H9 (cell line): ENCODE measurements at regions not wholly inside any gene's neighbourhood (a gene's known extent, or its start where the extent isn't known, plus 50 kb on each side); places are given as distances from the start of the nearest gene placed in this dataset.

Experiments used
- DNase-seq: peaks from one replicate; pipeline ENCODE4 v3.0.0-alpha.2; 2017
- H2AFZ ChIP-seq: one replicate; pipeline ENCODE4 v1.6.1; 2013; ENCODE audit warnings: mild to moderate bottlenecking, low read length, control low read depth, moderate library complexity
- H2AK5ac ChIP-seq: 2 replicates; pipeline ENCODE4 v1.6.1; 2013; ENCODE audit warnings: low read length, control low read depth, mixed read lengths; ENCODE audit not compliant: insufficient read length
- H2BK120ac ChIP-seq: one replicate; pipeline ENCODE4 v1.6.1; 2013; ENCODE audit warnings: low read depth, mild to moderate bottlenecking, low read length, control low read depth, inconsistent platforms; ENCODE audit not compliant: poor library complexity, severe bottlenecking
- H2BK12ac ChIP-seq: 2 replicates; pipeline ENCODE4 v1.6.1; 2013; ENCODE audit warnings: low read length, control low read depth, mixed read lengths, low read depth; ENCODE audit not compliant: insufficient read length
- H2BK15ac ChIP-seq: 2 replicates; pipeline ENCODE4 v1.6.1; 2013; ENCODE audit warnings: low read depth, low read length, control low read depth
- H2BK20ac ChIP-seq: one replicate; pipeline ENCODE4 v1.6.1; 2013; ENCODE audit warnings: low read depth, mild to moderate bottlenecking, low read length, control low read depth, inconsistent platforms; ENCODE audit not compliant: poor library complexity, severe bottlenecking
- H2BK5ac ChIP-seq: 2 replicates; pipeline ENCODE4 v1.6.1; 2013; ENCODE audit warnings: low read length, control low read depth, mixed read lengths; ENCODE audit not compliant: insufficient read length
- H3K14ac ChIP-seq: 2 replicates; pipeline ENCODE4 v1.6.1; 2013; ENCODE audit warnings: low read length, control low read depth; ENCODE audit not compliant: insufficient read depth
- H3K18ac ChIP-seq: 2 replicates; pipeline ENCODE4 v1.6.1; 2013; ENCODE audit warnings: low read depth, mild to moderate bottlenecking, mixed read lengths, low read length, control low read depth; ENCODE audit not compliant: insufficient read length
- H3K23ac ChIP-seq: 2 replicates; pipeline ENCODE4 v1.6.1; 2013; ENCODE audit warnings: low read length, control low read depth, mixed read lengths, low read depth; ENCODE audit not compliant: insufficient read length
- H3K23me2 ChIP-seq: 2 replicates; pipeline ENCODE4 v1.6.1; 2013; ENCODE audit warnings: low read depth, mild to moderate bottlenecking, mixed read lengths, low read length, control low read depth; ENCODE audit not compliant: insufficient read length, poor library complexity, severe bottlenecking
- H3K27ac ChIP-seq: 2 replicates; pipeline ENCODE4 v1.5.1; 2013; ENCODE audit warnings: low read length, control low read depth, mixed read lengths, low read depth; ENCODE audit not compliant: insufficient read length
- H3K27me3 ChIP-seq: 2 replicates; pipeline ENCODE4 v1.6.1; 2013; ENCODE audit warnings: low read length, control low read depth, inconsistent platforms; ENCODE audit not compliant: insufficient read depth
- H3K4ac ChIP-seq: 2 replicates; pipeline ENCODE4 v1.6.1; 2013; ENCODE audit warnings: low read depth, mild to moderate bottlenecking, control low read depth, inconsistent platforms, low read length, moderate library complexity
- H3K4me1 ChIP-seq: 2 replicates; pipeline ENCODE4 v1.6.1; 2013; ENCODE audit warnings: low read length, control low read depth, inconsistent platforms; ENCODE audit not compliant: insufficient read depth
- H3K4me2 ChIP-seq: 2 replicates; pipeline ENCODE4 v1.6.1; 2013; ENCODE audit warnings: low read length, control low read depth, mixed read lengths; ENCODE audit not compliant: insufficient read length, insufficient read depth
- H3K56ac ChIP-seq: 2 replicates; pipeline ENCODE4 v1.6.1; 2013; ENCODE audit warnings: low read depth, mild to moderate bottlenecking, mixed read lengths, low read length, control low read depth; ENCODE audit not compliant: insufficient read length
- H3K79me1 ChIP-seq: 2 replicates; pipeline ENCODE4 v1.6.1; 2013; ENCODE audit warnings: low read depth, mild to moderate bottlenecking, moderate library complexity, low read length, control low read depth, inconsistent platforms; ENCODE audit not compliant: insufficient read depth, poor library complexity, severe bottlenecking
- H3K79me2 ChIP-seq: 2 replicates; pipeline ENCODE4 v1.6.1; 2013; ENCODE audit warnings: low read length, control low read depth, inconsistent platforms; ENCODE audit not compliant: insufficient read depth
- H3K9ac ChIP-seq: 2 replicates; pipeline ENCODE4 v1.6.1; 2013; ENCODE audit warnings: low read length, control low read depth, mixed read lengths; ENCODE audit not compliant: insufficient read length; ENCODE audit errors: extremely low read depth
- H3K9me3 ChIP-seq: one replicate; pipeline ENCODE4 v1.6.1; 2013; ENCODE audit warnings: low read depth, low read length, inconsistent platforms; ENCODE audit not compliant: control insufficient read depth
- H3T11ph ChIP-seq: one replicate; pipeline ENCODE4 v1.6.1; 2013; ENCODE audit warnings: mild to moderate bottlenecking, low read length, control low read depth, inconsistent platforms
- H4K20me1 ChIP-seq: one replicate; pipeline ENCODE4 v1.6.1; 2013; ENCODE audit not compliant: control insufficient read depth, insufficient read length, insufficient read depth
- H4K5ac ChIP-seq: 2 replicates; pipeline ENCODE4 v1.6.1; 2013; ENCODE audit warnings: low read depth, mild to moderate bottlenecking, mixed read lengths, low read length, control low read depth; ENCODE audit not compliant: insufficient read length
- H4K8ac ChIP-seq: replicated peaks from 2 replicates; pipeline ENCODE4 v1.6.1; 2013; ENCODE audit warnings: low read length, control low read depth, mixed read lengths, low read depth; ENCODE audit not compliant: insufficient read length
- H4K91ac ChIP-seq: 2 replicates; pipeline ENCODE4 v1.6.1; 2013; ENCODE audit warnings: low read depth, mild to moderate bottlenecking, moderate library complexity, mixed read lengths, low read length, control low read depth; ENCODE audit not compliant: insufficient read length
- H3K27ac Mint-ChIP-seq, 3 experiments: 2 replicates in 2 of 3; 3 replicates in 1 of 3; pipeline ENCODE4 v1.8.0; 2020 to 2021; ENCODE audit warnings: mixed read lengths in 3 of 3, mild to moderate bottlenecking in 1 of 3, moderate library complexity in 1 of 3
- H3K27me3 Mint-ChIP-seq: 2 replicates; pipeline ENCODE4 v1.8.0; 2021; ENCODE audit warnings: low read depth, mild to moderate bottlenecking, moderate library complexity, mixed read lengths
- H3K36me3 Mint-ChIP-seq, 3 experiments: 2 replicates in 2 of 3; 3 replicates in 1 of 3; pipeline ENCODE4 v1.8.0; 2020 to 2021; ENCODE audit warnings: low read depth in 3 of 3, mixed read lengths in 3 of 3; ENCODE audit not compliant: insufficient read depth in 1 of 3
- H3K4me1 Mint-ChIP-seq, 2 experiments: 2 replicates each; pipeline ENCODE4 v1.8.0; 2020; ENCODE audit warnings: mixed read lengths in 2 of 2
- H3K4me3 Mint-ChIP-seq, 2 experiments: 2 replicates in 1 of 2; 3 replicates in 1 of 2; pipeline ENCODE4 v1.8.0; 2020 to 2021; ENCODE audit warnings: mild to moderate bottlenecking in 2 of 2, mixed read lengths in 2 of 2, moderate library complexity in 1 of 2
- H3K9me3 Mint-ChIP-seq, 2 experiments: 2 replicates in 1 of 2; 3 replicates in 1 of 2; pipeline ENCODE4 v1.8.0; 2020; ENCODE audit warnings: mild to moderate bottlenecking in 2 of 2, mixed read lengths in 2 of 2, moderate library complexity in 1 of 2
- WGBS: extraction: QIAGEN DNeasy Blood & Tissue Kit; methylation state at CpG from one replicate; pipeline ENCODE4 v1.1.7; 2013; ENCODE audit warnings: missing lambda C conversion rate, low lambda C conversion rate, mixed read lengths; ENCODE audit not compliant: insufficient read length; ENCODE audit errors: extremely low coverage; 5-methylcytosine and 5-hydroxymethylcytosine counted together
- TF ChIP-seq, protein P1 (sequence below): fragments of 200-600 bp; sonication (generic); conservative IDR thresholded peaks from 3 replicates; pipeline ENCODE4 v1.8.0; 2021; ENCODE audit warnings: antibody characterized with exemption, mild to moderate bottlenecking

DNA sequence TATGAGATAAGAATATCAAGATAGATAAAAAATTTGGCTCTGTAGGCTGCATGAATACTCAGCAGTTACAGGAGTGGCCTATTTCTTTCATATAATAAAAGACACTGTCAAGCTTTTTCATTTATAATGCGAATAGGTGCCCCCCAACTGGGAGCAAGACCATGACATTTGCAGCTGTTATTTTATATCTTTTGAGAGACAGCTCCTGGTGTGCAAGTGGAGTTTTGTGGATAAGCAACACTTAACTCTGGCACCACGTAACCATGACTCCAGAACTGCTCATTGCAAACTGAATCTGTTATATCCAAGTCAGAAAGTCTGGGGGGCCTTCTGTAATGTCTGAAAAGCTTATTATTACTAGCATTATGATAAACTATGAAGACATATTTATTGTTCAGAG is 1372.4 kb downstream of the C4orf33 start:
- no peak overlapping the region for H2BK15ac ChIP-seq
- no peak overlapping the region for H2BK120ac ChIP-seq
- no CpG with 5 or more reads among the region's 2 CpGs for WGBS
- no peak overlapping the region for H2AK5ac ChIP-seq
- no peaks in the 10 kb centered on the region for H3K27me3 Mint-ChIP-seq
- no peaks in the 10 kb centered on the region for H3K23me2 ChIP-seq
- H3T11ph ChIP-seq: no peak overlapping the region
- no peak overlapping the region for H2BK12ac ChIP-seq
- H3K36me3 Mint-ChIP-seq: no peaks in the 10 kb centered on the region
- no peak overlapping the region for H2BK5ac ChIP-seq
- H4K91ac ChIP-seq: no peak overlapping the region
- H2AFZ ChIP-seq: no peak overlapping the region
- no peak for DNase-seq
- no peak overlapping the region for H2BK20ac ChIP-seq
- H3K4me1 ChIP-seq: no peaks in the 10 kb centered on the region
- H3K4me3 Mint-ChIP-seq: no peak overlapping the region
- H3K9me3 Mint-ChIP-seq: no peaks in the 10 kb centered on the region
- H3K27me3 ChIP-seq: no peaks in the 10 kb centered on the region
- H4K20me1 ChIP-seq: no peaks in the 10 kb centered on the region
- no peak overlapping the region for H3K27ac ChIP-seq
- no peak overlapping the region for H3K18ac ChIP-seq
- H3K56ac ChIP-seq: no peak overlapping the region
- no peak overlapping the region for H3K27ac Mint-ChIP-seq
- H3K4me2 ChIP-seq: no peak overlapping the region
- H3K4me1 Mint-ChIP-seq: no peaks in the 10 kb centered on the region
- H3K4ac ChIP-seq: no peak overlapping the region
- H4K8ac ChIP-seq: no peak overlapping the region
- no peak overlapping the region for H4K5ac ChIP-seq
- H3K14ac ChIP-seq: no peak overlapping the region
- no peaks in the 10 kb centered on the region for H3K79me1 ChIP-seq
- no peak overlapping the region for H3K9ac ChIP-seq
- TF ChIP-seq, protein P1, sequence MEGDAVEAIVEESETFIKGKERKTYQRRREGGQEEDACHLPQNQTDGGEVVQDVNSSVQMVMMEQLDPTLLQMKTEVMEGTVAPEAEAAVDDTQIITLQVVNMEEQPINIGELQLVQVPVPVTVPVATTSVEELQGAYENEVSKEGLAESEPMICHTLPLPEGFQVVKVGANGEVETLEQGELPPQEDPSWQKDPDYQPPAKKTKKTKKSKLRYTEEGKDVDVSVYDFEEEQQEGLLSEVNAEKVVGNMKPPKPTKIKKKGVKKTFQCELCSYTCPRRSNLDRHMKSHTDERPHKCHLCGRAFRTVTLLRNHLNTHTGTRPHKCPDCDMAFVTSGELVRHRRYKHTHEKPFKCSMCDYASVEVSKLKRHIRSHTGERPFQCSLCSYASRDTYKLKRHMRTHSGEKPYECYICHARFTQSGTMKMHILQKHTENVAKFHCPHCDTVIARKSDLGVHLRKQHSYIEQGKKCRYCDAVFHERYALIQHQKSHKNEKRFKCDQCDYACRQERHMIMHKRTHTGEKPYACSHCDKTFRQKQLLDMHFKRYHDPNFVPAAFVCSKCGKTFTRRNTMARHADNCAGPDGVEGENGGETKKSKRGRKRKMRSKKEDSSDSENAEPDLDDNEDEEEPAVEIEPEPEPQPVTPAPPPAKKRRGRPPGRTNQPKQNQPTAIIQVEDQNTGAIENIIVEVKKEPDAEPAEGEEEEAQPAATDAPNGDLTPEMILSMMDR: no peak
- H3K79me2 ChIP-seq: no peaks in the 10 kb centered on the region
- H3K23ac ChIP-seq: no peak overlapping the region
- no peaks in the 10 kb centered on the region for H3K9me3 ChIP-seq
